Retinal pigment epithelial cell (primary cell): ENCODE measurements at regions not wholly inside any gene's neighbourhood (a gene's known extent, or its start where the extent isn't known, plus 50 kb on each side); places are given as distances from the start of the nearest gene placed in this dataset.

Experiments used
- DNase-seq: peaks from one replicate; pipeline ENCODE4 v3.0.0-alpha.2; 2010; ENCODE audit warnings: low read depth
- H3K4me3 ChIP-seq: 2 replicates; pipeline ENCODE4 v1.5.1; 2011; ENCODE audit warnings: mild to moderate bottlenecking, low read length, control low read depth, moderate library complexity
- CTCF ChIP-seq: conservative IDR thresholded peaks from 2 replicates; pipeline ENCODE4 v1.5.1; 2011; ENCODE audit warnings: low read depth, low read length, control low read depth, inconsistent platforms

DNA sequence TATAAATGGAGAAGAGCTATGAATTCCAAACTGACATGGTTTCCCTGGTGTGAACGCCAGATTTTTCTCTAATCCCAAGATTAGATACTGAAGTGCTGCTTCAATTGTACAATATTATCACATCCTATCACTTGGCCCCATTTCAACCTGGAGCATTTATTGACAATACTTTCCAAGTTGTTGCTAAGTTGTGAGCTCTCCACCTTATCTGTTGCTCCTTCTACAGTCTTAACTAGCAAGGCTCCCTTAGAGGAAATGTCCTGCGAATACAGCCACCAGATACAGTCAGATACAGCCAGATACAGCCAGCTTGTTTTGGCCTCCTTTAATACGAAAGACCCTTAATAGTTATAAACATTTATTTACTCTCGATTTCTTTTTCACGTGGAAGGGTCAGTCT, 466.3 kb upstream of the FAM241A start:
- no peak overlapping the region for H3K4me3 ChIP-seq
- no peak for DNase-seq
- no peak for TF ChIP-seq CTCF

- no peak for TF ChIP-seq CTCF
- no peak overlapping the region for H3K4me3 ChIP-seq
- DNase-seq = no peak
Observed at GRCh38 chr4:111681270-111681669, 464.0 kb upstream of the FAM241A start.

- no peak overlapping the region for H3K4me3 ChIP-seq
- no peak for TF ChIP-seq CTCF
- no peak for DNase-seq
Observed at GRCh38 chr4:111681751-111682150, 463.5 kb upstream of the FAM241A start.

DNA sequence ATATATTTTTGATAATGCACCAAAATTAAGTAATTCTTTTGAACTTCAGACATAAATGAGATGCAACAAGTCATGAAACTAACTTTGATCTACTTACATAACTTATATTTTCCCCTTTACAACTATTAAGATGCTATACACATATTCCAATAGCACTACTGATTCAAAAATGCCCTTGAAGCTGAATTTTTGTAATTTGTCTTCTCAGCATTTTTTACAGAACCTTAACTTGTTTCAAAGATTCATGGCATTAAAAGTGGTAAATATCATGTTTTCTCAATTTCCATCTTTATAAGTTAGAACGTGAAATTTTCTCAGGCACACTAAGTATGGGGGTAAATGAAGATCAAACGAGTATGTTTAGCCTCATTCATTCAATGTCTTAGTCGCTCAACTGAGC, 460.0 kb upstream of the FAM241A start:
- no peak overlapping the region for H3K4me3 ChIP-seq
- DNase-seq = no peak
- no peak for TF ChIP-seq CTCF

DNA sequence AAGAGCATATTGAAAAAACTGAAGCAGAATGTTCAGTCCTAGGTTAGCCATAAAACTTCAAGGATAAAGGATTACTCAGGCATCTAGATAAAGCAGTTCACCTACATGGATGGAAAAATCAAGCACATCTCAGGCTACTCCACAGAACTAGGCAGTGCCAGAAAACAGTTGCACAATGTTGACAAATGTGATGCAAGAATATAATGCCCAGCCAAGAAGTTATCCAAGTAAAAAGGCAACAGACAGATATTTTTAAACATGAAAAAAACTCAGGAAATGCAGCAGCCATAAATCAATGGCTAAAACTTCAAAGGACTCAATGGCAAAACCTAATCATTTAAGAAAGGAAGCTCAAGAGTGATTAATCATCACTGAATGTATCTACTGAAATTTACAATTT, 456.0 kb upstream of the FAM241A start:
- TF ChIP-seq CTCF = no peak
- no peak overlapping the region for H3K4me3 ChIP-seq
- DNase-seq = peak; percentile 52

DNA sequence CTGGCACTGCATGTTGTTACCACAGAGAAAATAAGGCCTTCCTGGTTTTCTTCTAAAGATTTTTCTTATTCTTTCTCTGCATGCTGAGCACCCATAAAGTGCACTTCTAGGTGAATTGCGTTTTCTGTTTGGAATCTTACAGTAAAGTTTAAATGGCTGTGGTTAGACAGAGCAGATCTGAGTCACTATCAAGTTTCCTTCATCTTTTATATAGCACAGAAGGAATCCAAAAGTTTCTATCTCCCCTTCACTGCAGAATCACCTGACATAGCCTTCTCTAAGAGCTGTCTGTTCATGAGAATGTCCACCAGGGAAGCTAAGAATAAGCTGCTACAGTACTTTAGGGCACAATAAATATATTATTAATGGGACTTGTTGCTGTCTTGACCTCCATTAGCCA, 455.5 kb upstream of the FAM241A start:
- no peak for DNase-seq
- H3K4me3 ChIP-seq = no peak overlapping the region
- TF ChIP-seq CTCF = no peak

- no peak overlapping the region for H3K4me3 ChIP-seq
- no peak for TF ChIP-seq CTCF
- no peak for DNase-seq
Observed at GRCh38 chr4:111693758-111694157, 451.5 kb upstream of the FAM241A start.
